HUES48 (cell line): ENCODE measurements at regions not wholly inside any gene's neighbourhood (a gene's known extent, or its start where the extent isn't known, plus 50 kb on each side); places are given as distances from the start of the nearest gene placed in this dataset.

Experiments used
- H3K27ac ChIP-seq: one replicate; pipeline ENCODE4 v1.7.0; 2013; ENCODE audit warnings: low read depth, low read length, inconsistent platforms
- H3K27me3 ChIP-seq: 2 replicates; pipeline ENCODE4 v1.6.1; 2013; ENCODE audit warnings: mild to moderate bottlenecking, low read length; ENCODE audit not compliant: control insufficient read depth, insufficient read depth
- H3K36me3 ChIP-seq: 2 replicates; pipeline ENCODE4 v1.6.1; 2013; ENCODE audit warnings: low read length; ENCODE audit not compliant: control insufficient read depth, insufficient read depth
- H3K4me1 ChIP-seq: 2 replicates; pipeline ENCODE4 v1.6.1; 2013; ENCODE audit warnings: mild to moderate bottlenecking, low read length; ENCODE audit not compliant: control insufficient read depth, insufficient read depth
- H3K4me3 ChIP-seq: 2 replicates; pipeline ENCODE4 v1.5.1; 2013; ENCODE audit warnings: mild to moderate bottlenecking, low read depth, low read length
- H3K9ac ChIP-seq: 2 replicates; pipeline ENCODE4 v1.6.1; 2013; ENCODE audit warnings: mild to moderate bottlenecking, low read depth, low read length, moderate library complexity
- H3K9me3 ChIP-seq: 2 replicates; pipeline ENCODE4 v1.6.1; 2013; ENCODE audit warnings: low read length; ENCODE audit not compliant: control insufficient read depth, insufficient read depth

DNA sequence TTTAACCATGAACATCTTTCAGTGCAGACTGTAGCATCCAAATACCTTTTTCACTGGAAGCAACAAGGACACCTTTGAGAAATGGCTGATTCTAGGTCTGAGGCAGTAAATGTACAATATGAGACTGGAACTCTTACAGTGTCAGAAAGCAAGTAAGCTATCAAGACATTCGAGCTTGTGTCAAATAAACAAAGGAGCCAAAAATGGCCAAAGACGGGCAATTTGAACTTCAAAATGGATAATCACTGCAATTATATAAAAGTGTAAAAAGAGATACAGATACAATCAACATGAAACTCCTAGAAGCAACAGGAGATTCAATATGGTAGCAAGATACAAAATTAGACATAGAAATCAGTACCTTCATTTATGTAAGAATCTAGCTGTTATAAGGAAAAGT is 138.5 kb upstream of the CCDC54 start:
- Histone ChIP-seq H3K36me3 (no peaks in the 10 kb centered on the region), H3K4me1 (peaks cover 6% of the 10 kb centered on the region; the same call in 1 of the 2 replicates), H3K9me3 (no peaks in the 10 kb centered on the region), H3K9ac (no peak overlapping the region), H3K4me3 (no peak overlapping the region), H3K27ac (no peak overlapping the region), H3K27me3 (peaks cover 16% of the 10 kb centered on the region)

DNA sequence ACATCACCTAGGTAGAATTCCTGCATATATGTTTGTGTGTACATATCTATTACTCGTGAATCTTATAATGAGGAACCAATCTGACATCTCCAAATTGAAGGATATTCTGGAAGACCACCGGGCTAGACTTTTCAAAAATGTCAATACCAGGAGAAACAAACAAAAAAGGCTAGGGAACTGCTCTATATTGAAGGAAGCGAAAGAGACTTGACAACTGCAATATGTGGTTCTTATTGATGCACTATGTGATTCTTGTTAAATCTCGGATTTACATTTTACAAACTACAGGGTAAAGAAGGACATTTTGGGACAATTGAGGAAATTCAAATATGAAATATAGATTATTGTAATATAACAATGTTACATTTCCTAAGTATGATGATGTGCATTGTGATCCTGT is 137.5 kb upstream of the CCDC54 start:
- no peaks in the 10 kb centered on the region for H3K9me3 ChIP-seq
- no peaks in the 10 kb centered on the region for H3K36me3 ChIP-seq
- no peak overlapping the region for H3K9ac ChIP-seq
- no peak overlapping the region for H3K27ac ChIP-seq
- no peak overlapping the region for H3K4me3 ChIP-seq
- H3K4me1 ChIP-seq: peaks cover 6% of the 10 kb centered on the region; the same call in 1 of the 2 replicates
- H3K27me3 ChIP-seq: peaks cover 16% of the 10 kb centered on the region

DNA sequence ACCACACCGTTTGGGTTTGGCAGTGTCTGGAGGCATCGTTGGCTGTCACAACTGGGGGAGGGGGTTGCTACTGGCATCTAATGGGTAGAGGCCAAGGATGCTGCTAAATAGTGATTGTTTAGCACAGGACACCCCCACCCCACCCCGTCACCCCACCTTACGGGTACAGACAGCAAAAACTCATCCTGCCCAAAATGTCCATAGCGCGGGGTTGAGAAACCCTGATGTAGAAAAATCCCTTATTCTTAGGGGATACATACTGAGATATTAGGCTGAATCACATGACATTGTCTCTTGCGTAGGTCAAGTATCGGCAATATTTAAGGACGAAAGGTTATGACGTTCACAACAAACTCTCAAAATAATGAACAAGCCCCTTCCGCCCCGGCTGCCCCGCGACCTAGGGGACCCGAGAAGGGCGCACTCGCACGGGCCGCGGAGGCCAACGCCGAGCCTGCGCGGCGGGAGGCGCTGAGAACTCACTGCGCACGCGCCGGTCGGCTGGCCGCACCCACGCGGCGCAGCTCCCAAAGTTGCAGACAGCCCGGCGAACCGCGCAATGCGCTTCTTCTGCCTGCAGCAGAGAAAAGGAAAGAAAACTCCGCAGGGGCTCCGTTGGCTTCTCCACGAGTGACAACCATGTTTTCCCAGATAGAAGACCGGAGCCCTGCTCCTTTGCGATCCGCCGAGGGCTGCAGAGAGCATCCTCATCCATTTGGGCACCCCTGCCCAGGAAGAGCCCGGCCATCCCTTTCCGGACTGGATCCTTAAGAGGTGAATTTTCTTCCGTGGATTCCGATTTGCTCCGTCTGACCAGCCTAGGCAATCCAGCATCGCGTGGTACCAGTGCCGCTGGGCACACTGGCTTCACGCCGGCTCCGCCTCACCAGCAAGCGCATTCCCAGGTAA is 136.8 kb upstream of the CCDC54 start:
- Histone ChIP-seq H3K9me3 (no peaks in the 10 kb centered on the region), H3K4me3 (peak overlapping the region; percentile 82), H3K4me1 (peaks cover 6% of the 10 kb centered on the region; the same call in 1 of the 2 replicates), H3K27me3 (peaks cover 16% of the 10 kb centered on the region), H3K36me3 (no peaks in the 10 kb centered on the region), H3K27ac (no peak overlapping the region), H3K9ac (peak overlapping the region; percentile 47; the same call in 1 of the 2 replicates)

DNA sequence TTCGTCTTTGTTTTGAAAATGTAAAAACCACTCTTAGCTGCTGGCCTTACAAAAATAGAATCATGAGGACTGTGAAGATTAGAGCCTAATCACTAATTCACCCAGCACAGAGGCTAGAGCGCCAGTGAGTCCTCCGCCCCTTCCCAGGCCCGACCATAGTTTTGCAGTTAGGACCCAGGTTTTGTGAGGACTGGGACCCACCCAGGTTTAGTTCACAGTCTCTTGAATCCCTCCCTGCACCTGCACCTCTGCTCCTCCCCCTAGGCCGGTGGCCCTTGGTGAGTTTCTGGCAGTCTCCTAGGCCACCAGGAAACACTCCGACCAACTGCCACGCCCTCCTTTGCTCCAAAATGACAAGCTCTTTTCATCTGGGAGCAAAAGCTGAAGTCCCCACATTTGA is 136.0 kb upstream of the CCDC54 start:
- Histone ChIP-seq H3K27ac (no peak overlapping the region), H3K27me3 (peaks cover 16% of the 10 kb centered on the region), H3K4me3 (peak overlapping the region; percentile 82), H3K9me3 (no peaks in the 10 kb centered on the region), H3K9ac (no peak overlapping the region), H3K36me3 (no peaks in the 10 kb centered on the region), H3K4me1 (peaks cover 3% of the 10 kb centered on the region; the same call in 1 of the 2 replicates)

DNA sequence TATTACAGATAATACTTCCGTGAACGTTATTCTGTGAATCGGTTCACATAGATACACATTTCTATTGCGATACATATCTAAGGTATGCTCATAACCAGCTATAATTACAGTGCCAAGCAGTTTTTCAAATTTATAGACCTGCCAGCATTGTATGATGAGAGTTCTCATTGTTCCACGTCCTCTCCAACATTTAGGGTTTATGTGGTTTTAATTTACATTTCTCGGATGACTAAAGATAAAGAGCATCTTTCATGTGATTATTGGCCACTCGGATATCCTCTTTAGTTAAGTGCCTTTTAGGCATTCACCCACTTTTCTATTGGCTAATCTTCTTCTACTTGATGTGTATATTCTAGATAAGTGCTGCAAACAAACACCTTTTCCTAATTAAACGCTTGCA is 134.7 kb upstream of the CCDC54 start:
- Histone ChIP-seq H3K4me3 (no peak overlapping the region; the same call in 1 of the 2 replicates), H3K27me3 (peaks cover 16% of the 10 kb centered on the region), H3K9ac (no peak overlapping the region), H3K9me3 (no peaks in the 10 kb centered on the region), H3K4me1 (peaks cover 3% of the 10 kb centered on the region; the same call in 1 of the 2 replicates), H3K27ac (no peak overlapping the region), H3K36me3 (no peaks in the 10 kb centered on the region)

DNA sequence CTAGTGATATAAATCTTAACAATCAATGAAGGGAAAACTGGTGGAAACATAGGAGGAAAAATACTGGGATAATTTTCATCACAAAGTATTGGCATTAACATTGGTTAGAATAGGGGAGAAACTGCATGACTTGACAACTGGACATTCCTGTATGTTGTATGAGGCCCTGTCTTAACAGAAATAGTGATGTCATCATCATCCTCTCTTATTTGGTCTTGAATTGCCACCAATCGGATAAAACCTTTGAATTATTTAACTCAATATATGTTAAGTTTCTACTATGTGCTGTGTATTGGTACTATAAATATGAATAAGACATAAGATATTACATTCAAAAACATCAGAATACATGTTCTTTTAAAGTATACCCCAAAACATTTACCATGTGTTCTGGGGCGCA is 130.1 kb upstream of the CCDC54 start:
- no peak overlapping the region for H3K4me3 ChIP-seq
- H3K36me3 ChIP-seq: no peaks in the 10 kb centered on the region
- H3K4me1 ChIP-seq: no peaks in the 10 kb centered on the region
- no peaks in the 10 kb centered on the region for H3K27me3 ChIP-seq
- no peak overlapping the region for H3K9ac ChIP-seq
- no peak overlapping the region for H3K27ac ChIP-seq
- no peaks in the 10 kb centered on the region for H3K9me3 ChIP-seq

DNA sequence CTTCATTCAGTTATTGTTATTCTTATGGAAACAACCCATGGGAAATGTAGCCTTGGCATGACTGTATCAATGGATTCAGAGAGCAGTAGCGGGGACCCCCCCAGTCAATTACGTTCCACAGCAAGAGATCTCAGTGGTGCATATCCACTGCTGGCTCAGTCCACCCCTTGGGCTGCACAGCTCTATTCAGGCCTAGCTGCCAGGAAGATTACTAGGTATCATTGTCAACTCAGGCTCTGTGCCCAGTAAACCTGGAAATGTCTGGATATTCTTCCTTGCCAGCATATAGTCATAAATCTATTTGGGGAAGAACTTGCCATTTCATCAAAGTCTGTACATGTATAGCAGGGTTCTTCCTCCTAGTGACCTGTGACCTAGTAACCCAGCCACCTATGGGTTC is 128.1 kb upstream of the CCDC54 start:
- no peaks in the 10 kb centered on the region for H3K9me3 ChIP-seq
- no peaks in the 10 kb centered on the region for H3K27me3 ChIP-seq
- no peaks in the 10 kb centered on the region for H3K36me3 ChIP-seq
- H3K27ac ChIP-seq: no peak overlapping the region
- H3K4me3 ChIP-seq: no peak overlapping the region
- H3K4me1 ChIP-seq: no peaks in the 10 kb centered on the region
- H3K9ac ChIP-seq: no peak overlapping the region

DNA sequence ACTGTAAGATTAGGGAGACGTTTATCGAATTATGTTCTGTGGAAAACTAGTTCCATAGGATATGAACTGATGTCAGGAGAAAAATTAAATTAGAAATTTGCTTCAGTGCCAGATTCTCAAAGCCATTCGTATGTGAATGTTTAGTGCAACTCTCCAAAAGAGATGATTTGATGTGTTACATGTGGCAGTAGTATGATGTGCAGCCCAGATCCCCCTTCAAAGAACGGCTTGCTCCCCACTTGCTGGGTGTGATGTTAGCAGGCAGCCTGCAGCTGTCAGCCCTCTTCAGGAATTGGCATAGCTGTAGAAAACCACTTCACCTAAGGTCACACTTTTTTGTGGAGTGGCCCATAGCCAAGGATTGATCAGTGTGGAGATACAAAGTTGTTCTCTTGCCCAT is 127.0 kb upstream of the CCDC54 start:
- no peak overlapping the region for H3K4me3 ChIP-seq
- H3K4me1 ChIP-seq: no peaks in the 10 kb centered on the region
- no peak overlapping the region for H3K9ac ChIP-seq
- H3K27ac ChIP-seq: no peak overlapping the region
- H3K9me3 ChIP-seq: no peaks in the 10 kb centered on the region
- no peaks in the 10 kb centered on the region for H3K36me3 ChIP-seq
- H3K27me3 ChIP-seq: no peaks in the 10 kb centered on the region

DNA sequence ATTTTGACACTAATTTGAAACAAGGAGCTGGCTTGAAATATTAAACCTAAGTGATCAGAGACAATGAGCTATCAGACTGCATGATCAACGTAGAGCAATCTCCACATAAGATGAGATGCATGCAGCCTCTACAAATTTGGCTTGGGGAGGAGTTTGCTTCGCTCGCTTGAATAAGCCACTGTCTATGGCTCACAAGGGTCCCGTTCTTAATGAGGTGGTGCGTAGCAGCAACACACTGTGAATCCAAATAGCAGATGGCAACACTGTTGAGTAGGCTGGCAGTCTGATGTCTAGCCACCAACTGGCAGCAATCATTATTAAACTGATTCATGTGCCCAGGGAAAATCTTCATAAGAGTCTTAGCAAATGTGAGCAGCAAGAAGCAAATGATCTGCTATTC is 125.4 kb upstream of the CCDC54 start:
- no peak overlapping the region for H3K9ac ChIP-seq
- no peaks in the 10 kb centered on the region for H3K9me3 ChIP-seq
- no peak overlapping the region for H3K27ac ChIP-seq
- no peaks in the 10 kb centered on the region for H3K4me1 ChIP-seq
- no peak overlapping the region for H3K4me3 ChIP-seq
- no peaks in the 10 kb centered on the region for H3K27me3 ChIP-seq
- H3K36me3 ChIP-seq: no peaks in the 10 kb centered on the region

DNA sequence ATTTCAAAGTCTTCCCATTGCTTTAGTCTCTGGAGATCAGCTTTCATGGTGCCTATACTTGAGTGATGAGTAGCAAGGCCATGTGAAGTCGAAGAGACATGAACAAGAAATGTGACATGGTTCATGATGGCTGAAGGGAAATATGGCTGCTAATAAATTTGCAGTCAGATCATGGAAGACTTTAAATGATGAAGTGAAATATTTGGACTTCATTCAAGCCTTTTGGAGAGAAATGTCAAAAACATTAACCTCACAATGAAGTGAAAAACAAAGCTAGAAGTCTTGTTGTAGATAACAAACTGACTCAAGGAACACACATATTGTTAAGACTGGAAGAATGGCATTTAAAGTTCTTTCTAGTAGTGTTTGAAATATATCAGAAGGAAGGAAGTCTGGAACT is 120.3 kb upstream of the CCDC54 start:
- no peak overlapping the region for H3K9ac ChIP-seq
- no peaks in the 10 kb centered on the region for H3K4me1 ChIP-seq

DNA sequence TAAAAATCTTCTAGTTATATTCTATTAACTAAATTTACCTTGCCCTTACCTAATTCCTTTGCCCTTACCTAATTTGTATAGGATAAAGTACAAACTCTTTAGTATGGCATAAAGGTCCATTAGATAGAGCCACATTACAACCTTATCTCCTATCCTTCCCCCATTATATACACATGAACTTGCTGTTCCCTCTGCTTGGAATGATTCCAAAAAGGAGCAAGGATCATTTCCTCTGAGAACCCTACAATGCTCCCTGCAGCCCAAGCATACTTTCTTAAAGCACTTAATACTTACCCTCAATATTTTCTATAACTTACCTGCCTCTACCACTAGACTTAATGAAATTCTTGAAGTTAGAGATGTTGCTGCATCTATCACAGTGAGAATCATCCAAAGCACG is 118.9 kb upstream of the CCDC54 start:
- Histone ChIP-seq H3K4me1 (no peaks in the 10 kb centered on the region), H3K9me3 (no peaks in the 10 kb centered on the region), H3K9ac (no peak overlapping the region), H3K4me3 (no peak overlapping the region), H3K27me3 (no peaks in the 10 kb centered on the region), H3K27ac (no peak overlapping the region), H3K36me3 (no peaks in the 10 kb centered on the region)

More for the DNA sequence above, 120.3 kb upstream of the CCDC54 start:
- H3K27me3 ChIP-seq: no peaks in the 10 kb centered on the region
- no peak overlapping the region for H3K27ac ChIP-seq
- H3K9me3 ChIP-seq: no peaks in the 10 kb centered on the region
- H3K4me3 ChIP-seq: no peak overlapping the region
- no peaks in the 10 kb centered on the region for H3K36me3 ChIP-seq
